Stimulated activated CD8-positive, alpha-beta memory T cell treated with anti-CD3 and anti-CD28 coated beads, Interleukin-7, amount 100 ng/mL, for 4 hours (primary cell): ENCODE measurements at regions not wholly inside any gene's neighbourhood (a gene's known extent, or its start where the extent isn't known, plus 50 kb on each side); places are given as distances from the start of the nearest gene placed in this dataset.

Experiments used
- DNase-seq, 2 donors: peaks; one replicate each; pipeline ENCODE4 v3.0.0-alpha.2; 2020; ENCODE audit warnings: low read depth in 2 of 2

- DNase-seq: no peak
Observed at GRCh38 chr14:87000081-87000480, 992.9 kb downstream of the GALC start.

- DNase-seq: no peak
Observed at GRCh38 chr14:86999036-86999435, 993.9 kb downstream of the GALC start.

- DNase-seq: no peak
Observed at GRCh38 chr14:86997271-86997670, 995.7 kb downstream of the GALC start.

GRCh38 chr14:86990396-86990795 is 1002.6 kb downstream of the GALC start:
- no peak for DNase-seq

GRCh38 chr14:86989285-86989684 is 1003.7 kb downstream of the GALC start:
- DNase-seq: no peak

GRCh38 chr14:86987966-86988365 is 1005.0 kb downstream of the GALC start:
- DNase-seq: no peak

GRCh38 chr14:86973177-86973576 is 1019.8 kb downstream of the GALC start:
- no peak for DNase-seq

GRCh38 chr14:86971292-86971691 is 1021.7 kb downstream of the GALC start:
- DNase-seq: no peak

- DNase-seq: no peak
Observed at GRCh38 chr14:86961106-86961716, 1031.8 kb downstream of the GALC start.

- DNase-seq: no peak
Observed at GRCh38 chr14:86955771-86956354, 1037.1 kb downstream of the GALC start.

GRCh38 chr14:86954623-86955022 is 1038.4 kb downstream of the GALC start:
- no peak for DNase-seq

- no peak for DNase-seq
Observed at GRCh38 chr14:86946446-86946845, 1046.5 kb downstream of the GALC start.

- DNase-seq: no peak
Observed at GRCh38 chr14:86944434-86944833, 1048.5 kb downstream of the GALC start.

GRCh38 chr14:86943391-86944365 is 1049.3 kb downstream of the GALC start:
- no peak for DNase-seq

GRCh38 chr14:86942936-86943335 is 1050.0 kb downstream of the GALC start:
- no peak for DNase-seq

- no peak for DNase-seq
Observed at GRCh38 chr14:86940106-86940505, 1052.9 kb downstream of the GALC start.

GRCh38 chr14:86938320-86938719 is 1054.7 kb downstream of the GALC start:
- DNase-seq: no peak

GRCh38 chr14:86936556-86936955 is 1056.4 kb downstream of the GALC start:
- no peak for DNase-seq

- no peak for DNase-seq
Observed at GRCh38 chr14:86935241-86935885, 1057.6 kb downstream of the GALC start.

GRCh38 chr14:86933958-86934595 is 1058.9 kb downstream of the GALC start:
- no peak for DNase-seq

- DNase-seq: no peak
Observed at GRCh38 chr14:86933460-86933859, 1059.5 kb downstream of the GALC start.

- no peak for DNase-seq
Observed at GRCh38 chr14:86915406-86915805, 1077.6 kb downstream of the GALC start.
